Nephron progenitor cell (in vitro differentiated cells): ENCODE measurements at regions not wholly inside any gene's neighbourhood (a gene's known extent, or its start where the extent isn't known, plus 50 kb on each side); places are given as distances from the start of the nearest gene placed in this dataset.

Source experiments
- DNase-seq: peaks from one replicate; pipeline ENCODE4 v3.0.0; 2021
- H3K27ac Mint-ChIP-seq: 2 replicates; pipeline ENCODE4 v1.8.0; 2021; ENCODE audit warnings: mild to moderate bottlenecking, moderate library complexity, mixed read lengths
- H3K27me3 Mint-ChIP-seq: 2 replicates; pipeline ENCODE4 v1.8.0; 2021; ENCODE audit warnings: mild to moderate bottlenecking, low read depth, mixed read lengths; ENCODE audit not compliant: poor library complexity
- H3K36me3 Mint-ChIP-seq: 2 replicates; pipeline ENCODE4 v1.8.0; 2021; ENCODE audit warnings: low read depth, mixed read lengths
- H3K4me1 Mint-ChIP-seq: 2 replicates; pipeline ENCODE4 v1.8.0; 2021; ENCODE audit warnings: mixed read lengths
- H3K4me3 Mint-ChIP-seq: 2 replicates; pipeline ENCODE4 v1.8.0; 2021; ENCODE audit warnings: mild to moderate bottlenecking, moderate library complexity, mixed read lengths
- H3K9me3 Mint-ChIP-seq: 2 replicates; pipeline ENCODE4 v1.8.0; 2021; ENCODE audit warnings: mild to moderate bottlenecking, moderate library complexity, mixed read lengths
- CTCF ChIP-seq: fragments of 200-600 bp; sonication (generic); IDR thresholded peaks from 2 replicates; pipeline ENCODE4 v1.5.0; 2021; ENCODE audit warnings: antibody characterized with exemption

- H3K27ac Mint-ChIP-seq: peak overlapping the region; percentile 18
- DNase-seq: no peak
- peaks cover 5% of the 10 kb centered on the region for H3K27me3 Mint-ChIP-seq
- H3K4me3 Mint-ChIP-seq: no peak overlapping the region
- H3K4me1 Mint-ChIP-seq: peaks cover 28% of the 10 kb centered on the region
- no peaks in the 10 kb centered on the region for H3K9me3 Mint-ChIP-seq
- no peaks in the 10 kb centered on the region for H3K36me3 Mint-ChIP-seq
- no peak for TF ChIP-seq CTCF
Observed at GRCh38 chr20:11785885-11786507, 131.7 kb upstream of the BTBD3 start.

GRCh38 chr20:11790046-11790445 is 127.6 kb upstream of the BTBD3 start:
- no peak for DNase-seq
- H3K9me3 Mint-ChIP-seq: no peaks in the 10 kb centered on the region
- TF ChIP-seq CTCF: no peak
- H3K4me1 Mint-ChIP-seq: peaks cover 39% of the 10 kb centered on the region
- H3K4me3 Mint-ChIP-seq: no peak overlapping the region
- no peaks in the 10 kb centered on the region for H3K36me3 Mint-ChIP-seq
- H3K27ac Mint-ChIP-seq: no peak overlapping the region
- peaks cover 2% of the 10 kb centered on the region for H3K27me3 Mint-ChIP-seq

DNA sequence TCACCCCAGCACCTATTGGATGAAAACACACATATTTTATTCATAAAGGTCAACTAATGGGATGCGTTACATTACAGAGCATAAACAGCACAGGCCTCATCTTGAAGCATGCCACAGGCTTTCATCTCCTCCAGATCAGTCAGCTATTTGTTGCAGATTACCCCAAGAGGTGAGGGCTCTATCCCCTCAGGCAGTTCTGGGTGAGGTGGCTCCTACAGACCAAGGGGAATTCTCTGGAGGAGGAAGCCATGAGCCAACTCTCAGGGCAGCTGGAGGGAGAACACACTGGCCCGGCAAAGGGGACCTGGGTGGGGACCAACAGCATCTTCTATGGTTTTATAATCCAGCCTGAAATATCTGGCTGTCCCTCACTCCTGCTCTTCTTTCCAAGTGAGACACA is 126.4 kb upstream of the BTBD3 start:
- Mint-ChIP-seq H3K27ac (no peak overlapping the region), H3K4me3 (no peak overlapping the region), H3K36me3 (no peaks in the 10 kb centered on the region), H3K4me1 (peaks cover 51% of the 10 kb centered on the region), H3K9me3 (no peaks in the 10 kb centered on the region), H3K27me3 (peaks cover 2% of the 10 kb centered on the region)
- no peak for TF ChIP-seq CTCF
- no peak for DNase-seq

- peak overlapping the region; percentile 79 for H3K27ac Mint-ChIP-seq
- peaks cover 51% of the 10 kb centered on the region for H3K4me1 Mint-ChIP-seq
- no peaks in the 10 kb centered on the region for H3K36me3 Mint-ChIP-seq
- TF ChIP-seq CTCF: no peak
- DNase-seq: no peak
- no peaks in the 10 kb centered on the region for H3K9me3 Mint-ChIP-seq
- peaks cover 2% of the 10 kb centered on the region for H3K27me3 Mint-ChIP-seq
- no peak overlapping the region for H3K4me3 Mint-ChIP-seq
Observed at GRCh38 chr20:11791835-11792567, 125.7 kb upstream of the BTBD3 start.

DNA sequence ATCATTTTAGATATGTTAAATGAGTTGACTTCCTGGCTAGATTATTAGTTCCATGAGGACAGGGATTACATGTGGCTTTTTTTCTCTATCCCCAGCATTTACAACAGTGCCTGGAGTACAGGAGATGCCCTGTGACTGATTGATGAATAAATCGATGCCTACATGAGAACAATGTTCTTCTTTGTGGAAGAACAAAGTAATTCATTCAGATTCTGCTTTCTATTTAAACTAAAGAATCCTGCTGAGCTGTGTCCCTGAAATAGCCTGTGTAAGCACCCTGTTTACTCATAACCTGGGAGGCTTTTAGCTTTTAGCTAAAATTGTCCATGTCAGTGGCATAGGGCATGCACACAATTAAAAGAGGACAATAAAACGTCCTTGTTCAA is 125.1 kb upstream of the BTBD3 start:
- H3K36me3 Mint-ChIP-seq: no peaks in the 10 kb centered on the region
- H3K4me1 Mint-ChIP-seq: peaks cover 57% of the 10 kb centered on the region
- peak overlapping the region; percentile 79 for H3K27ac Mint-ChIP-seq
- no peaks in the 10 kb centered on the region for H3K9me3 Mint-ChIP-seq
- no peaks in the 10 kb centered on the region for H3K27me3 Mint-ChIP-seq
- no peak for TF ChIP-seq CTCF
- no peak overlapping the region for H3K4me3 Mint-ChIP-seq
- DNase-seq: no peak

DNA sequence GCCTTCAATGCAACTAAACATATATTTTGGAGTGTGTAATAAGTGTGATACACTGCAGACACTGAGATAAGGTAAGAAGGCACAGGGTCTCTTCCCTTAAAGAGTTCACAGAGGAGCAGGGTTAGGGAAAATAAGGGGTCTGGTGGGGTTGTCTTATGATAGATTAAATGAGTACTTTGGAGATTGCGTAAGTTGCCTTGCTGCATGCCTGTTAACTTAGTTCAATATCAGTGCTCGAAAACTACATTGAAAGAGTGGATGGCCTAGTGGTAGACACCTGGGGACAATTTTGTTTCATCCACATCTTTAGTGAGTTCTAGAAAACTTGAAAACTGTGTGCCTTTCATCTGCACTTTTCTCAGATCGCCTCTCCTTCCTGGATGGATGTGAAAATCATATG is 123.2 kb upstream of the BTBD3 start:
- DNase-seq: no peak
- Mint-ChIP-seq H3K27ac (no peak overlapping the region), H3K9me3 (no peaks in the 10 kb centered on the region), H3K4me1 (peaks cover 71% of the 10 kb centered on the region), H3K4me3 (no peak overlapping the region), H3K27me3 (no peaks in the 10 kb centered on the region), H3K36me3 (no peaks in the 10 kb centered on the region)
- no peak for TF ChIP-seq CTCF
